ENCODE measurements at regions not wholly inside any gene's neighbourhood (a gene's known extent, or its start where the extent isn't known, plus 50 kb on each side); places are given as distances from the start of the nearest gene placed in this dataset.

- H3K4me3 ChIP-seq, result no peak overlapping the region
- ATAC-seq, result no peak
- DNase-seq, result no peak
- H3K9me3 ChIP-seq, result no peaks in the 10 kb centered on the region
- no peak for TF ChIP-seq CTCF (IDR thresholded peaks at IDR 0.05)
- H3K4me1 ChIP-seq (ENCODE audit: low read depth), result no peaks in the 10 kb centered on the region
- H3K36me3 ChIP-seq (ENCODE audit: low read depth), result no peaks in the 10 kb centered on the region
- intact Hi-C loops (cut with DNase I, micrococcal nuclease), result no loop called here
Measured at GRCh38 chr9:26261503-26262330, 583.5 kb upstream of the TUSC1 start.

GRCh38 chr9:26260238-26260637 is 582.0 kb upstream of the TUSC1 start:
- H3K9me3 ChIP-seq, result no peaks in the 10 kb centered on the region
- no peak overlapping the region for H3K4me3 ChIP-seq
- no peaks in the 10 kb centered on the region for H3K4me1 ChIP-seq (ENCODE audit: low read depth)
- intact Hi-C loops (cut with DNase I, micrococcal nuclease), result no loop called here
- ATAC-seq (no peak), DNase-seq (no peak)
- no peaks in the 10 kb centered on the region for H3K36me3 ChIP-seq (ENCODE audit: low read depth)
- TF ChIP-seq CTCF (IDR thresholded peaks at IDR 0.05), result no peak

- Histone ChIP-seq H3K4me3 (no peak overlapping the region), H3K4me1 (ENCODE audit: low read depth) (no peaks in the 10 kb centered on the region), H3K9me3 (peaks cover 13% of the 10 kb centered on the region), H3K36me3 (ENCODE audit: low read depth) (no peaks in the 10 kb centered on the region)
- DNase-seq (no peak), ATAC-seq (no peak)
- TF ChIP-seq CTCF (IDR thresholded peaks at IDR 0.05), result no peak
- intact Hi-C loops (cut with DNase I, micrococcal nuclease), result no loop called here
Measured at GRCh38 chr9:26247861-26248260, 569.6 kb upstream of the TUSC1 start.

- ATAC-seq (no peak), DNase-seq (no peak)
- TF ChIP-seq CTCF (IDR thresholded peaks at IDR 0.05), result no peak
- intact Hi-C loops (cut with DNase I, micrococcal nuclease), result no loop called here
- H3K9me3 ChIP-seq, result peaks cover 10% of the 10 kb centered on the region
- H3K36me3 ChIP-seq (ENCODE audit: low read depth), result no peaks in the 10 kb centered on the region
- no peaks in the 10 kb centered on the region for H3K4me1 ChIP-seq (ENCODE audit: low read depth)
- no peak overlapping the region for H3K4me3 ChIP-seq
Measured at GRCh38 chr9:26244661-26245451, 566.6 kb upstream of the TUSC1 start.

GRCh38 chr9:26243726-26244125 is 565.5 kb upstream of the TUSC1 start:
- ATAC-seq (no peak), DNase-seq (no peak)
- intact Hi-C loops (cut with DNase I, micrococcal nuclease), result no loop called here
- Histone ChIP-seq H3K4me3 (no peak overlapping the region), H3K36me3 (ENCODE audit: low read depth) (no peaks in the 10 kb centered on the region), H3K4me1 (ENCODE audit: low read depth) (no peaks in the 10 kb centered on the region), H3K9me3 (peaks cover 6% of the 10 kb centered on the region)
- TF ChIP-seq CTCF (IDR thresholded peaks at IDR 0.05), result no peak
